ENCODE measurements at regions not wholly inside any gene's neighbourhood (a gene's known extent, or its start where the extent isn't known, plus 50 kb on each side); places are given as distances from the start of the nearest gene placed in this dataset.

- TF ChIP-seq EP300 (IDR thresholded peaks at IDR 0.05; ENCODE audit: borderline replicate concordance in 1 of 2, control insufficient read depth in 1 of 2, low read depth in 2 of 2, low read length in 2 of 2) (no peak), SP1 (IDR thresholded peaks at IDR 0.05; ENCODE audit: low read depth, low read length) (no peak), SREBF1 (IDR thresholded peaks at IDR 0.05; ENCODE audit: low read length) (no peak), CEBPB (IDR thresholded peaks at IDR 0.05; ENCODE audit: borderline replicate concordance in 1 of 2, low read depth in 2 of 2, low read length in 2 of 2) (no peak), TCF12 (IDR thresholded peaks at IDR 0.05; ENCODE audit: low read depth, low read length) (no peak), CTCF (IDR thresholded peaks at IDR 0.05 in 2 of 3, conservative IDR thresholded peaks at IDR 0.05 in 1 of 3; ENCODE audit: control insufficient read depth in 2 of 3, extremely low read depth in 1 of 3, insufficient read depth in 1 of 3, low read depth in 3 of 3, low read length in 3 of 3) (no peak), ZBTB11 (CRISPR knock-in tag; IDR thresholded peaks at IDR 0.05) (no peak), MAX (IDR thresholded peaks at IDR 0.05; ENCODE audit: low read depth, low read length) (no peak), PML (IDR thresholded peaks at IDR 0.05; ENCODE audit: low read length) (no peak), ZNF217 (IDR thresholded peaks at IDR 0.05) (no peak), POLR2AphosphoS5 (IDR thresholded peaks at IDR 0.05; ENCODE audit: low read length) (no peak), ATF2 (IDR thresholded peaks at IDR 0.05; ENCODE audit: low read length) (no peak)
These were observed 379.4 kb downstream of the PLPP3 start for GRCh38 chr1:56199956-56200355.
